ENCODE measurements at regions not wholly inside any gene's neighbourhood (a gene's known extent, or its start where the extent isn't known, plus 50 kb on each side); places are given as distances from the start of the nearest gene placed in this dataset.

- Histone ChIP-seq H3K4me1 (ENCODE audit: insufficient read depth, low read length) (no peaks in the 10 kb centered on the region; the same call in 1 of the 2 replicates), H3K4ac (ENCODE audit: low read depth, low read length) (no peak overlapping the region), H2BK5ac (ENCODE audit: insufficient read length, low read length) (no peak overlapping the region), H3T11ph (ENCODE audit: low read length) (no peak overlapping the region), H2AFZ (ENCODE audit: low read length) (no peak overlapping the region), H3K14ac (ENCODE audit: insufficient read depth, low read length) (no peak overlapping the region), H4K20me1 (ENCODE audit: control insufficient read depth, insufficient read depth, insufficient read length) (no peaks in the 10 kb centered on the region), H2BK15ac (ENCODE audit: low read depth, low read length) (no peak overlapping the region), H2BK120ac (ENCODE audit: low read depth, low read length, poor library complexity, severe bottlenecking) (no peak overlapping the region), H3K9me3 (ENCODE audit: control insufficient read depth, low read depth, low read length) (no peaks in the 10 kb centered on the region), H3K27ac (ENCODE audit: insufficient read length, low read depth, low read length) (no peak overlapping the region), H4K91ac (ENCODE audit: insufficient read length, low read depth, low read length) (no peak overlapping the region), H2BK20ac (ENCODE audit: low read depth, low read length, poor library complexity, severe bottlenecking) (no peak overlapping the region), H3K23me2 (ENCODE audit: insufficient read length, low read depth, low read length, poor library complexity, severe bottlenecking) (no peaks in the 10 kb centered on the region), H3K79me1 (ENCODE audit: insufficient read depth, low read depth, low read length, poor library complexity, severe bottlenecking) (no peaks in the 10 kb centered on the region), H3K56ac (ENCODE audit: insufficient read length, low read depth, low read length) (no peak overlapping the region), H2AK5ac (ENCODE audit: insufficient read length, low read length) (no peak overlapping the region), H3K23ac (ENCODE audit: insufficient read length, low read depth, low read length) (no peak overlapping the region), H3K9ac (ENCODE audit: extremely low read depth, insufficient read length, low read length) (no peak overlapping the region), H3K18ac (ENCODE audit: insufficient read length, low read depth, low read length) (no peak overlapping the region), H3K79me2 (ENCODE audit: insufficient read depth, low read length) (no peaks in the 10 kb centered on the region), H3K4me2 (ENCODE audit: insufficient read depth, insufficient read length, low read length) (no peak overlapping the region), H4K8ac (replicated peaks; ENCODE audit: insufficient read length, low read depth, low read length) (no peak overlapping the region), H2BK12ac (ENCODE audit: insufficient read length, low read depth, low read length) (no peak overlapping the region), H4K5ac (ENCODE audit: insufficient read length, low read depth, low read length) (no peak overlapping the region), H3K27me3 (ENCODE audit: insufficient read depth, low read length) (0 out of 2 replicates have a peak, but pooled peaks cover 1% of the 10 kb centered on the region)
- DNase-seq = no peak
- WGBS (ENCODE audit: extremely low coverage, insufficient read length, low lambda C conversion rate) = no CpG with 5 or more reads among the region's 8 CpGs
- Mint-ChIP-seq H3K27me3 (ENCODE audit: low read depth) (peaks cover 2% of the 10 kb centered on the region; the same call in 1 of the 2 replicates), H3K9me3 (peaks cover 0 to 2% of the 10 kb centered on the region in 2 experiments; a peak in 2 of 5 replicates), H3K27ac (no peak overlapping the region), H3K36me3 (ENCODE audit: insufficient read depth in 1 of 3, low read depth in 3 of 3) (no peaks in the 10 kb centered on the region), H3K4me3 (no peak overlapping the region), H3K4me1 (peaks cover 16 to 26% of the 10 kb centered on the region in 2 experiments)
- no peak for TF ChIP-seq CTCF (conservative IDR thresholded peaks at IDR 0.05)
Measured at GRCh38 chr10:4006051-4006450, 221.0 kb upstream of the KLF6 start.
